C4-2B (cell line): ENCODE measurements at regions not wholly inside any gene's neighbourhood (a gene's known extent, or its start where the extent isn't known, plus 50 kb on each side); places are given as distances from the start of the nearest gene placed in this dataset.

Experiments
- H3K27ac ChIP-seq: fragments of 450-650 bp; 2 replicates; pipeline ENCODE4 v1.5.1; 2017
- CTCF ChIP-seq: fragments of 450-650 bp; conservative IDR thresholded peaks from 2 replicates; pipeline ENCODE4 v1.5.1; 2017; ENCODE audit warnings: mild to moderate bottlenecking
- ZFX ChIP-seq: fragments of 450-650 bp; IDR thresholded peaks from 2 replicates; pipeline ENCODE4 v1.6.1; 2017

GRCh38 chr1:61005614-61006580 is 76.5 kb upstream of the NFIA start:
- H3K27ac ChIP-seq = no peak overlapping the region
- TF ChIP-seq CTCF (no peak), ZFX (no peak)

- no peak for TF ChIP-seq ZFX
These were observed 77.9 kb upstream of the NFIA start for GRCh38 chr1:61004262-61005003.

GRCh38 chr1:61000327-61000726 is 82.0 kb upstream of the NFIA start:
- no peak for TF ChIP-seq CTCF
- no peak for TF ChIP-seq ZFX

More at GRCh38 chr1:61004262-61005003, 77.9 kb upstream of the NFIA start:
- no peak overlapping the region for H3K27ac ChIP-seq

DNA sequence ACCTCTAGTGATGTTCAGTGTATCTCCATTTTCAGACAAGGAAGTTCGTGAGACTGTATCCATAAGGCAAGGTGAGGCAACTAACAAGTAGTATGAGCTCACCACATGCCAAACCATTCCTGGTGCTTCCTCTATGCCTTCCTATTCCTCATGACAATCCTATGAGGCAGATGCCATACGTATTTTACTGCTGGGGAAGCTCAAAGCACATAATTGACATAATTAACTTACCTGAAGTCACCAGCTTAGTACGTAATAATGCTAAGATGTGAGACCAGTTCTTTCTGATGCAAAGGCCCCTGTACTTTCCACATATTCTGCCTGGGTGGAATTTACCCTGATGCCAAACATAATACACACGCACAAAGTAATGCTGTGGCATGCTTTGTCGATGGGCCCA is 83.6 kb upstream of the NFIA start:
- H3K27ac ChIP-seq = no peak overlapping the region
- TF ChIP-seq CTCF (no peak), ZFX (no peak)

More at GRCh38 chr1:61000327-61000726, 82.0 kb upstream of the NFIA start:
- no peak overlapping the region for H3K27ac ChIP-seq

GRCh38 chr1:60994828-60995492 is 87.4 kb upstream of the NFIA start:
- no peak for TF ChIP-seq CTCF
- TF ChIP-seq ZFX = no peak
- no peak overlapping the region for H3K27ac ChIP-seq

DNA sequence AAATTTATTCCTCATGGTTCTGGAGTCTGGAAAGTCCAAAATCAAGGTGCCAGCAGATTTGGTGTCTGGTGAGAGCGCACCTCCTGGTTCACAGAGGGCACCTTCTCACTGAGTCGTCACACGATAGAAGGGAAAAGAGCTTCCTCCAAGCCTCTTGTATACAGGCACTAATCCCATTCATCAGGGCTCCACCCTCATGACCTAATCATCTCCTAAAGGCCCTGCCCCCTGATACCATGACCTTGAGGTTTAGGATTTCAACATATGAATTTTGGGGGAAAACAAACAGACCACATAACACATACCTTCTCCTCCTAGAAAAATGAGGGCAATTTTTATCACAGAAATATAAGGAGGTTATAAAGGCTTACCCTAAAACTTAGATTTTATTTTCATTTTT is 88.0 kb upstream of the NFIA start:
- TF ChIP-seq ZFX = no peak
- TF ChIP-seq CTCF = no peak
- H3K27ac ChIP-seq = no peak overlapping the region

GRCh38 chr1:60992165-60992564 is 90.2 kb upstream of the NFIA start:
- H3K27ac ChIP-seq = no peak overlapping the region
- TF ChIP-seq ZFX (no peak), CTCF (no peak)
